WTC11 (cell line): ENCODE measurements at regions not wholly inside any gene's neighbourhood (a gene's known extent, or its start where the extent isn't known, plus 50 kb on each side); places are given as distances from the start of the nearest gene placed in this dataset.

Experiments used
- CTCF ChIP-seq: fragments of 200-600 bp; IDR thresholded peaks from 2 replicates; pipeline ENCODE4 v1.8.0; 2022; ENCODE audit warnings: antibody characterized with exemption
- ESRRA ChIP-seq: sonication (generic); formaldehyde crosslinking; IDR thresholded peaks from 2 replicates; pipeline ENCODE4 v1.8.1; 2022; ENCODE audit warnings: mild to moderate bottlenecking, missing genetic modification reagents, borderline replicate concordance
- RELA ChIP-seq: sonication (generic); formaldehyde crosslinking; IDR thresholded peaks from 2 replicates; pipeline ENCODE4 v1.8.1; 2022; ENCODE audit warnings: missing genetic modification reagents, mild to moderate bottlenecking, borderline replicate concordance
- USF1 ChIP-seq: sonication (generic); formaldehyde crosslinking; IDR thresholded peaks from 2 replicates; pipeline ENCODE4 v1.8.0; 2022; ENCODE audit warnings: mild to moderate bottlenecking, missing genetic modification reagents
- USF2 ChIP-seq: sonication (generic); formaldehyde crosslinking; IDR thresholded peaks from 2 replicates; pipeline ENCODE4 v1.8.1; 2023; ENCODE audit warnings: mild to moderate bottlenecking, missing genetic modification reagents, moderate library complexity
- ZBTB21 ChIP-seq: sonication (generic); formaldehyde crosslinking; IDR thresholded peaks from 2 replicates; pipeline ENCODE4 v1.8.1; 2023; ENCODE audit warnings: mild to moderate bottlenecking, missing genetic modification reagents, borderline replicate concordance
- ZNF263 ChIP-seq: sonication (generic); formaldehyde crosslinking; IDR thresholded peaks from 2 replicates; pipeline ENCODE4 v1.8.1; 2022; ENCODE audit warnings: low read depth, mild to moderate bottlenecking, moderate library complexity, missing genetic modification reagents

- TF ChIP-seq ZBTB21 (CRISPR knock-in tag) = no peak
- TF ChIP-seq CTCF = no peak
- TF ChIP-seq ESRRA = no peak
- no peak for TF ChIP-seq ZNF263 (CRISPR knock-in tag)
- no peak for TF ChIP-seq USF1 (CRISPR knock-in tag)
- no peak for TF ChIP-seq USF2 (CRISPR knock-in tag)
- no peak for TF ChIP-seq RELA (CRISPR knock-in tag)
Measured at GRCh38 chr9:32306006-32306405, 78.4 kb upstream of the ACO1 start.
